ENCODE measurements at regions not wholly inside any gene's neighbourhood (a gene's known extent, or its start where the extent isn't known, plus 50 kb on each side); places are given as distances from the start of the nearest gene placed in this dataset.
"Not testable (repeated sequence)": the region's sequence is repeated elsewhere in the genome, so short reads cannot be mapped to it uniquely, and the experiment has no call there.

GRCh38 chr5:12175914-12176585 is 271.8 kb upstream of the CTNND2 start:
- no peak for TF ChIP-seq ZFX (IDR thresholded peaks at IDR 0.05)
- TF ChIP-seq, protein P1, sequence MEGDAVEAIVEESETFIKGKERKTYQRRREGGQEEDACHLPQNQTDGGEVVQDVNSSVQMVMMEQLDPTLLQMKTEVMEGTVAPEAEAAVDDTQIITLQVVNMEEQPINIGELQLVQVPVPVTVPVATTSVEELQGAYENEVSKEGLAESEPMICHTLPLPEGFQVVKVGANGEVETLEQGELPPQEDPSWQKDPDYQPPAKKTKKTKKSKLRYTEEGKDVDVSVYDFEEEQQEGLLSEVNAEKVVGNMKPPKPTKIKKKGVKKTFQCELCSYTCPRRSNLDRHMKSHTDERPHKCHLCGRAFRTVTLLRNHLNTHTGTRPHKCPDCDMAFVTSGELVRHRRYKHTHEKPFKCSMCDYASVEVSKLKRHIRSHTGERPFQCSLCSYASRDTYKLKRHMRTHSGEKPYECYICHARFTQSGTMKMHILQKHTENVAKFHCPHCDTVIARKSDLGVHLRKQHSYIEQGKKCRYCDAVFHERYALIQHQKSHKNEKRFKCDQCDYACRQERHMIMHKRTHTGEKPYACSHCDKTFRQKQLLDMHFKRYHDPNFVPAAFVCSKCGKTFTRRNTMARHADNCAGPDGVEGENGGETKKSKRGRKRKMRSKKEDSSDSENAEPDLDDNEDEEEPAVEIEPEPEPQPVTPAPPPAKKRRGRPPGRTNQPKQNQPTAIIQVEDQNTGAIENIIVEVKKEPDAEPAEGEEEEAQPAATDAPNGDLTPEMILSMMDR (conservative IDR thresholded peaks at IDR 0.05) = no peak
- H3K27ac ChIP-seq = no peak overlapping the region

- H3K27ac ChIP-seq = no peak overlapping the region
- TF ChIP-seq, protein P1 (conservative IDR thresholded peaks at IDR 0.05) = no peak
- no peak for TF ChIP-seq ZFX (IDR thresholded peaks at IDR 0.05)
Measured at GRCh38 chr5:12174734-12175133, 270.5 kb upstream of the CTNND2 start.

- no peak overlapping the region for H3K27ac ChIP-seq
- TF ChIP-seq, protein P1 (conservative IDR thresholded peaks at IDR 0.05) = no peak
- TF ChIP-seq ZFX (IDR thresholded peaks at IDR 0.05) = no peak
Measured at GRCh38 chr5:12169536-12169935, 265.3 kb upstream of the CTNND2 start.

DNA sequence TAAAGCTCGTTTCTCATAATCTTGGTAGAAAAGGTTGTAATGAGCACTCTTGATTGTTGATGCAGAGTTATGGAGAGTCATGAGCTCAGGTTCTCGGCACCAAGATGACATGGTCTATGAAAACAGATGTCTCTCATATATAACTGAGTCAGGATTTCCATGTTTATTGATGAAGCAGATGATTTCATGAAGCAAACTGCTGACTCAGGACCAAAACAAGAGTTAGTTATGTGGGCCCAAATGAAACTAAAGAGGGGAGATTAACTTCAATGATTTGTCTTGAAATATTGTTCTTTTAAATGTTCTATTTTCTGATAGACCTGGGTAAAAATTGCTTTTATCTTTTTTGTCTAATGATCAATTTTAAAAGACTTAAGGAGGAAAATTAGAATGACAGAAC is 258.6 kb upstream of the CTNND2 start:
- no peak for TF ChIP-seq ZFX (IDR thresholded peaks at IDR 0.05)
- TF ChIP-seq, protein P1 (conservative IDR thresholded peaks at IDR 0.05) = no peak
- no peak overlapping the region for H3K27ac ChIP-seq

- no peak overlapping the region for H3K27ac ChIP-seq
- TF ChIP-seq, protein P1 (conservative IDR thresholded peaks at IDR 0.05) = no peak
- TF ChIP-seq ZFX (IDR thresholded peaks at IDR 0.05) = no peak
Measured at GRCh38 chr5:12147513-12147912, 243.3 kb upstream of the CTNND2 start.

DNA sequence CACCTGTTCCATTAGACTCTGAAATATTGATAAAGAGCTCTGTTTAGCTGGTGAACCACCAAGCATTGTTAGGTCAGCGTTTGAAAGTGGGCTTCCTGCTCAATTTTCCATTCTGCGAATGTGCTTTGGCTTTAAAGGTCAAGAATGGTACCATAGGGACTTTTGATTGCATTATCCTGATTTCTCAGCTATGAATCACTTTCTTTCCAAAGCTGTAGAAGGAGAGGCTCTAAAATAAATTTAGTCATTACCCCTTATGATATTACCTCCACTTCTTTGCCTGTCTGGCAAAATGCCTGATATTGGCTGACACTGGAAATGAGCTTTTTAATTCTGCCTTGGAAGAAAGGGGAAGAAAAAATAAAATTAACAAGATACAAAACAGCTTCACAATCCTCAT is 237.2 kb upstream of the CTNND2 start:
- no peak overlapping the region for H3K27ac ChIP-seq
- TF ChIP-seq, protein P1 (conservative IDR thresholded peaks at IDR 0.05) = no peak
- no peak for TF ChIP-seq ZFX (IDR thresholded peaks at IDR 0.05)

DNA sequence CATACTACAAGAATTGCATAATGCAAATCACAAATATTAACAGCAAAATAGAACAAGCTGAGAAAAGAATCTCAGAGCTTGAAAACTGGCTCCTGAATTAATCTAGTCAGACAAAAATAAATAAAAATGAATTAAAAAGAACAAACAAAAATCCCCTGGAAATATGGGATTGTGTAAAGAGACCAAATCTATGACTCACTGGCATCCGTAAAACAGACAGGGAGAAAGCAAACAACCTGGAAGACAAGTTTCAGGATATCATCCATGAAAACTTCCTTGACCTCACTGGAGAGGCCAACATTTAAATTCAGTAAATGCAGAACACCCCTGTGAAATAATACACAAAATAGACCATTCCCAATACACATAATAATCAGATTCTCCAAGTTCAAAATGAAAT is 229.3 kb upstream of the CTNND2 start:
- TF ChIP-seq ZFX (IDR thresholded peaks at IDR 0.05) = no peak
- TF ChIP-seq, protein P1 (conservative IDR thresholded peaks at IDR 0.05) = no peak

GRCh38 chr5:12131020-12131419 is 226.8 kb upstream of the CTNND2 start:
- not testable (repeated sequence) for H3K27ac ChIP-seq

More for the DNA sequence above, 229.3 kb upstream of the CTNND2 start:
- no peak overlapping the region for H3K27ac ChIP-seq
